Mammary epithelial cell (primary cell): ENCODE measurements at regions not wholly inside any gene's neighbourhood (a gene's known extent, or its start where the extent isn't known, plus 50 kb on each side); places are given as distances from the start of the nearest gene placed in this dataset.

Experiments used
- CTCF ChIP-seq, 2 donors: IDR thresholded peaks in 1 of 2; conservative IDR thresholded peaks in 1 of 2; 2 replicates each; pipeline ENCODE4 v1.5.1; 2011 to 2012; ENCODE audit warnings: inconsistent platforms in 2 of 2, low read length in 2 of 2, mild to moderate bottlenecking in 2 of 2, control low read depth in 1 of 2, low read depth in 1 of 2; ENCODE audit not compliant: insufficient read depth in 1 of 2; ENCODE audit errors: extremely low read depth in 1 of 2
- EZH2 ChIP-seq: IDR thresholded peaks from 2 replicates; pipeline ENCODE4 v1.6.1; 2012; ENCODE audit warnings: low read length, inconsistent platforms, borderline replicate concordance

DNA sequence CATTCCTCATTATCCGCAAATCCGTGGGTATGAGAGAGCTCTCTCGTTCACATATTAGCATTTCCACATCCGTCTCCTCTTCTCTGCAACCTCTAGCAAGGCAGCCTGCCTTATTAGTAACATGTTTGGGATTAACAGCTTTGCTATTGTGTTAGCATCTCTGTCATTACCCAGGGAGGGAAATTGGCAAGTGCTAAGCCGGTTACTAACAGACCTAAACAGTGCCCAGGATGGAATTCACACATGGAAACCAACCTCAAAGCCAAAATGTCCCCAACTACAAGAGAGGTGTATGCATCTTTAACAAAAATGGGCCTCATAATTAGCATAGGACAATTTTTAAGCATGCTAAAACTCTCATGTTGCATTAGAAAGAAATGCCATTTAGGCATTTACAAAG lies 309.0 kb upstream of the MEIS1 start:
- TF ChIP-seq CTCF (conservative IDR thresholded peaks at IDR 0.05 in 1 of 2, IDR thresholded peaks at IDR 0.05 in 1 of 2; ENCODE audit: extremely low read depth in 1 of 2, insufficient read depth in 1 of 2, low read depth in 1 of 2, low read length in 2 of 2) (no peak), EZH2 (no peak)
